ENCODE measurements at regions not wholly inside any gene's neighbourhood (a gene's known extent, or its start where the extent isn't known, plus 50 kb on each side); places are given as distances from the start of the nearest gene placed in this dataset.

- Histone ChIP-seq H3K4me1 (ENCODE audit: control insufficient read depth, insufficient read depth, low read length) (peaks cover 3% of the 10 kb centered on the region), H3K27ac (ENCODE audit: low read depth, low read length) (no peak overlapping the region), H3K9me3 (ENCODE audit: control insufficient read depth, low read length) (no peaks in the 10 kb centered on the region), H3K36me3 (ENCODE audit: control insufficient read depth, insufficient read depth, low read length) (no peaks in the 10 kb centered on the region), H3K4me3 (ENCODE audit: low read length) (no peak overlapping the region), H3K27me3 (ENCODE audit: control insufficient read depth, insufficient read depth, low read length, poor library complexity, severe bottlenecking) (no peaks in the 10 kb centered on the region), H3K9ac (ENCODE audit: extremely low read depth, low read length, poor library complexity, severe bottlenecking) (no peak overlapping the region)
- TF ChIP-seq CTCF (conservative IDR thresholded peaks at IDR 0.05) = no peak
- H3K27ac Mint-ChIP-seq = no peak overlapping the region
- H3K27me3 Mint-ChIP-seq (ENCODE audit: insufficient read depth) = peaks cover 3% of the 10 kb centered on the region
- peaks cover 13% of the 10 kb centered on the region for H3K4me1 Mint-ChIP-seq
- no peak overlapping the region for H3K4me3 Mint-ChIP-seq
- H3K36me3 Mint-ChIP-seq (ENCODE audit: low read depth) = no peaks in the 10 kb centered on the region
- no peaks in the 10 kb centered on the region for H3K9me3 Mint-ChIP-seq
- no peak for DNase-seq
Measured at GRCh38 chr5:4553130-4553529, 587.0 kb upstream of the ADAMTS16 start.

GRCh38 chr5:4553978-4554377, 586.2 kb upstream of the ADAMTS16 start:
- Mint-ChIP-seq H3K36me3 (ENCODE audit: low read depth) (no peaks in the 10 kb centered on the region), H3K4me1 (peaks cover 15% of the 10 kb centered on the region), H3K27me3 (ENCODE audit: insufficient read depth) (peaks cover 3% of the 10 kb centered on the region), H3K27ac (no peak overlapping the region), H3K4me3 (no peak overlapping the region), H3K9me3 (no peaks in the 10 kb centered on the region)
- no peak for DNase-seq
- H3K4me1 ChIP-seq (ENCODE audit: control insufficient read depth, insufficient read depth, low read length) = peaks cover 3% of the 10 kb centered on the region
- H3K27me3 ChIP-seq (ENCODE audit: control insufficient read depth, insufficient read depth, low read length, poor library complexity, severe bottlenecking) = no peaks in the 10 kb centered on the region
- no peaks in the 10 kb centered on the region for H3K36me3 ChIP-seq (ENCODE audit: control insufficient read depth, insufficient read depth, low read length)
- no peak overlapping the region for H3K9ac ChIP-seq (ENCODE audit: extremely low read depth, low read length, poor library complexity, severe bottlenecking)
- H3K4me3 ChIP-seq (ENCODE audit: low read length) = no peak overlapping the region
- H3K27ac ChIP-seq (ENCODE audit: low read depth, low read length) = no peak overlapping the region
- WGBS, 2 experiments (ENCODE audit: insufficient coverage in 1 of 2, insufficient read length in 1 of 2) = 78% methylated on average over 6 of the region's 6 CpGs; no CpG with 5 or more reads in 1 of the 2 experiments
- no peaks in the 10 kb centered on the region for H3K9me3 ChIP-seq (ENCODE audit: control insufficient read depth, low read length)
- TF ChIP-seq CTCF (conservative IDR thresholded peaks at IDR 0.05) = no peak

GRCh38 chr5:4555725-4556285, 584.3 kb upstream of the ADAMTS16 start:
- H3K9me3 ChIP-seq (ENCODE audit: control insufficient read depth, low read length) = peaks cover 6% of the 10 kb centered on the region
- H3K27ac ChIP-seq (ENCODE audit: low read depth, low read length) = no peak overlapping the region
- Mint-ChIP-seq H3K27me3 (ENCODE audit: insufficient read depth) (peaks cover 3% of the 10 kb centered on the region), H3K27ac (no peak overlapping the region), H3K9me3 (peaks cover 9% of the 10 kb centered on the region), H3K4me1 (peaks cover 15% of the 10 kb centered on the region), H3K36me3 (ENCODE audit: low read depth) (no peaks in the 10 kb centered on the region), H3K4me3 (no peak overlapping the region)
- H3K4me1 ChIP-seq (ENCODE audit: control insufficient read depth, insufficient read depth, low read length) = peaks cover 3% of the 10 kb centered on the region
- no peak overlapping the region for H3K9ac ChIP-seq (ENCODE audit: extremely low read depth, low read length, poor library complexity, severe bottlenecking)
- H3K27me3 ChIP-seq (ENCODE audit: control insufficient read depth, insufficient read depth, low read length, poor library complexity, severe bottlenecking) = no peaks in the 10 kb centered on the region
- H3K4me3 ChIP-seq (ENCODE audit: low read length) = no peak overlapping the region
- 91 to 92% methylated on average over 9 to 13 of the region's 13 CpGs for WGBS, 2 experiments (ENCODE audit: insufficient coverage in 1 of 2, insufficient read length in 1 of 2)
- TF ChIP-seq CTCF (conservative IDR thresholded peaks at IDR 0.05) = no peak
- no peak for DNase-seq
- no peaks in the 10 kb centered on the region for H3K36me3 ChIP-seq (ENCODE audit: control insufficient read depth, insufficient read depth, low read length)

Measured in endodermal cell (in vitro differentiated cells).